ENCODE measurements at regions not wholly inside any gene's neighbourhood (a gene's known extent, or its start where the extent isn't known, plus 50 kb on each side); places are given as distances from the start of the nearest gene placed in this dataset.

- Mint-ChIP-seq H3K27me3 (ENCODE audit: low read depth) (no peaks in the 10 kb centered on the region), H3K4me3 (ENCODE audit: unreplicated experiment) (no peak overlapping the region), H3K9me3 (ENCODE audit: low read depth) (peaks cover 11% of the 10 kb centered on the region), H3K36me3 (ENCODE audit: low read depth) (no peaks in the 10 kb centered on the region), H3K27ac (ENCODE audit: unreplicated experiment) (no peak overlapping the region), H3K4me1 (ENCODE audit: low read depth) (no peaks in the 10 kb centered on the region)
- DNase-seq (ENCODE audit: low spot score), result no peak
- TF ChIP-seq, protein P1, sequence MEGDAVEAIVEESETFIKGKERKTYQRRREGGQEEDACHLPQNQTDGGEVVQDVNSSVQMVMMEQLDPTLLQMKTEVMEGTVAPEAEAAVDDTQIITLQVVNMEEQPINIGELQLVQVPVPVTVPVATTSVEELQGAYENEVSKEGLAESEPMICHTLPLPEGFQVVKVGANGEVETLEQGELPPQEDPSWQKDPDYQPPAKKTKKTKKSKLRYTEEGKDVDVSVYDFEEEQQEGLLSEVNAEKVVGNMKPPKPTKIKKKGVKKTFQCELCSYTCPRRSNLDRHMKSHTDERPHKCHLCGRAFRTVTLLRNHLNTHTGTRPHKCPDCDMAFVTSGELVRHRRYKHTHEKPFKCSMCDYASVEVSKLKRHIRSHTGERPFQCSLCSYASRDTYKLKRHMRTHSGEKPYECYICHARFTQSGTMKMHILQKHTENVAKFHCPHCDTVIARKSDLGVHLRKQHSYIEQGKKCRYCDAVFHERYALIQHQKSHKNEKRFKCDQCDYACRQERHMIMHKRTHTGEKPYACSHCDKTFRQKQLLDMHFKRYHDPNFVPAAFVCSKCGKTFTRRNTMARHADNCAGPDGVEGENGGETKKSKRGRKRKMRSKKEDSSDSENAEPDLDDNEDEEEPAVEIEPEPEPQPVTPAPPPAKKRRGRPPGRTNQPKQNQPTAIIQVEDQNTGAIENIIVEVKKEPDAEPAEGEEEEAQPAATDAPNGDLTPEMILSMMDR (IDR thresholded peaks at IDR 0.05), result no peak
Measured at GRCh38 chr20:52748990-52749389, 223.2 kb upstream of the TSHZ2 start.

GRCh38 chr20:52748285-52748932 lies 223.7 kb upstream of the TSHZ2 start:
- no peaks in the 10 kb centered on the region for H3K36me3 Mint-ChIP-seq (ENCODE audit: low read depth)
- H3K27ac Mint-ChIP-seq (ENCODE audit: unreplicated experiment), result no peak overlapping the region
- DNase-seq (ENCODE audit: low spot score), result no peak
- no peak overlapping the region for H3K4me3 Mint-ChIP-seq (ENCODE audit: unreplicated experiment)
- H3K9me3 Mint-ChIP-seq (ENCODE audit: low read depth), result peaks cover 7% of the 10 kb centered on the region
- TF ChIP-seq, protein P1 (IDR thresholded peaks at IDR 0.05), result no peak
- no peaks in the 10 kb centered on the region for H3K27me3 Mint-ChIP-seq (ENCODE audit: low read depth)
- H3K4me1 Mint-ChIP-seq (ENCODE audit: low read depth), result no peaks in the 10 kb centered on the region

- H3K4me3 Mint-ChIP-seq (ENCODE audit: unreplicated experiment), result no peak overlapping the region
- no peaks in the 10 kb centered on the region for H3K4me1 Mint-ChIP-seq (ENCODE audit: low read depth)
- TF ChIP-seq, protein P1 (IDR thresholded peaks at IDR 0.05), result peak; percentile 7
- H3K27me3 Mint-ChIP-seq (ENCODE audit: low read depth), result peaks cover under 1% of the 10 kb centered on the region
- no peaks in the 10 kb centered on the region for H3K36me3 Mint-ChIP-seq (ENCODE audit: low read depth)
- no peak overlapping the region for H3K27ac Mint-ChIP-seq (ENCODE audit: unreplicated experiment)
- DNase-seq (ENCODE audit: low spot score), result no peak
- H3K9me3 Mint-ChIP-seq (ENCODE audit: low read depth), result peaks cover 7% of the 10 kb centered on the region
Measured at GRCh38 chr20:52747845-52748284, 224.3 kb upstream of the TSHZ2 start.

GRCh38 chr20:52746770-52747169 lies 225.4 kb upstream of the TSHZ2 start:
- H3K27ac Mint-ChIP-seq (ENCODE audit: unreplicated experiment), result no peak overlapping the region
- H3K4me3 Mint-ChIP-seq (ENCODE audit: unreplicated experiment), result no peak overlapping the region
- no peaks in the 10 kb centered on the region for H3K4me1 Mint-ChIP-seq (ENCODE audit: low read depth)
- no peak for DNase-seq (ENCODE audit: low spot score)
- no peaks in the 10 kb centered on the region for H3K36me3 Mint-ChIP-seq (ENCODE audit: low read depth)
- peaks cover 4% of the 10 kb centered on the region for H3K27me3 Mint-ChIP-seq (ENCODE audit: low read depth)
- peaks cover 2% of the 10 kb centered on the region for H3K9me3 Mint-ChIP-seq (ENCODE audit: low read depth)
- TF ChIP-seq, protein P1 (IDR thresholded peaks at IDR 0.05), result no peak

DNA sequence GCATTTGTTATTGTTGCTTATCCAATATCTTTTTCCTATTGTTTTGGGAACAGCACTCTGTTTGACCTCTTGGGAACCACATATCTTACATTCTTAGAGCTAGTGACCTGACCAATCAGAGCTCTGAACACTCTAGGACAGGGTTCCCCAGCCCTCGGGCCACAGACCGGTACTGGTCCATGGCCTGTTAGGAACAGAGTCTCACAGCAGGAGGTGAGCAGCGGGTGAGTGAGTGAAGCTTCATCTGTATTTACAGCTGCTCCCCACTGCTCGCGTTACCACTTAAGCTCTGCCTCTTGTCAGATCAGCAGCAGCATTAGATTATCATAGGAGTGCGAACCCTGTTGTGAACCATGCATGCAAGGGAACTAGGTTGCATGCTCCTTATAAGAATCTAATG lies 226.0 kb upstream of the TSHZ2 start:
- H3K4me1 Mint-ChIP-seq (ENCODE audit: low read depth), result no peaks in the 10 kb centered on the region
- no peaks in the 10 kb centered on the region for H3K36me3 Mint-ChIP-seq (ENCODE audit: low read depth)
- peaks cover 2% of the 10 kb centered on the region for H3K9me3 Mint-ChIP-seq (ENCODE audit: low read depth)
- no peak overlapping the region for H3K4me3 Mint-ChIP-seq (ENCODE audit: unreplicated experiment)
- TF ChIP-seq, protein P1 (IDR thresholded peaks at IDR 0.05), result no peak
- peaks cover 4% of the 10 kb centered on the region for H3K27me3 Mint-ChIP-seq (ENCODE audit: low read depth)
- H3K27ac Mint-ChIP-seq (ENCODE audit: unreplicated experiment), result no peak overlapping the region
- no peak for DNase-seq (ENCODE audit: low spot score)
